ENCODE measurements at regions not wholly inside any gene's neighbourhood (a gene's known extent, or its start where the extent isn't known, plus 50 kb on each side); places are given as distances from the start of the nearest gene placed in this dataset.

GRCh38 chr2:18194161-18194560 is 315.7 kb downstream of the KCNS3 start:
- no peak for TF ChIP-seq CTCF (IDR thresholded peaks at IDR 0.05; ENCODE audit: insufficient read depth, low read length, poor library complexity, severe bottlenecking)
- TF ChIP-seq EZH2phosphoT487 (conservative IDR thresholded peaks at IDR 0.05; ENCODE audit: low read length), result no peak
